Activated gamma-delta T cell treated with Interleukin-2 at 50 U/mL for 16 hours (primary cell): ENCODE measurements at regions not wholly inside any gene's neighbourhood (a gene's known extent, or its start where the extent isn't known, plus 50 kb on each side); places are given as distances from the start of the nearest gene placed in this dataset.

Source experiments
- DNase-seq: peaks from one replicate; pipeline ENCODE4 v3.0.0-alpha.2; 2020

- DNase-seq, result no peak
Observed at GRCh38 chr1:56416495-56416894, 162.9 kb downstream of the PLPP3 start.

GRCh38 chr1:56415720-56416119 lies 163.6 kb downstream of the PLPP3 start:
- DNase-seq, result no peak

GRCh38 chr1:56415258-56415657 lies 164.1 kb downstream of the PLPP3 start:
- no peak for DNase-seq

GRCh38 chr1:56414728-56415224 lies 164.6 kb downstream of the PLPP3 start:
- DNase-seq, result no peak

GRCh38 chr1:56413671-56414199 lies 165.6 kb downstream of the PLPP3 start:
- no peak for DNase-seq

- DNase-seq, result no peak
Observed at GRCh38 chr1:56411484-56412180, 167.7 kb downstream of the PLPP3 start.

- no peak for DNase-seq
Observed at GRCh38 chr1:56411021-56411420, 168.3 kb downstream of the PLPP3 start.

GRCh38 chr1:56410405-56410804 lies 169.0 kb downstream of the PLPP3 start:
- DNase-seq, result no peak

GRCh38 chr1:56409112-56409691 lies 170.2 kb downstream of the PLPP3 start:
- DNase-seq, result no peak

GRCh38 chr1:56406821-56407220 lies 172.5 kb downstream of the PLPP3 start:
- DNase-seq, result no peak

GRCh38 chr1:56404561-56405030 lies 174.8 kb downstream of the PLPP3 start:
- DNase-seq, result no peak

- DNase-seq, result no peak
Observed at GRCh38 chr1:56404066-56404465, 175.3 kb downstream of the PLPP3 start.

- DNase-seq, result no peak
Observed at GRCh38 chr1:56403321-56403720, 176.0 kb downstream of the PLPP3 start.

- DNase-seq, result no peak
Observed at GRCh38 chr1:56401191-56401590, 178.2 kb downstream of the PLPP3 start.

GRCh38 chr1:56400526-56400925 lies 178.8 kb downstream of the PLPP3 start:
- no peak for DNase-seq

GRCh38 chr1:56399795-56400194 lies 179.6 kb downstream of the PLPP3 start:
- no peak for DNase-seq

GRCh38 chr1:56399326-56399725 lies 180.0 kb downstream of the PLPP3 start:
- no peak for DNase-seq

GRCh38 chr1:56397811-56398231 lies 181.5 kb downstream of the PLPP3 start:
- DNase-seq, result no peak

- no peak for DNase-seq
Observed at GRCh38 chr1:56397409-56397808, 182.0 kb downstream of the PLPP3 start.

- DNase-seq, result no peak
Observed at GRCh38 chr1:56396581-56396980, 182.8 kb downstream of the PLPP3 start.

GRCh38 chr1:56395776-56396175 lies 183.6 kb downstream of the PLPP3 start:
- no peak for DNase-seq

GRCh38 chr1:56394298-56394697 lies 185.1 kb downstream of the PLPP3 start:
- DNase-seq, result no peak

GRCh38 chr1:56390934-56391731 lies 188.2 kb downstream of the PLPP3 start:
- no peak for DNase-seq
